AG09309 (cell line): ENCODE measurements at regions not wholly inside any gene's neighbourhood (a gene's known extent, or its start where the extent isn't known, plus 50 kb on each side); places are given as distances from the start of the nearest gene placed in this dataset.

Source experiments
- DNase-seq: peaks from one replicate; pipeline ENCODE4 v3.0.0-alpha.2; 2010; ENCODE audit warnings: low read depth
- H3K4me3 ChIP-seq: 2 replicates; pipeline ENCODE4 v1.5.1; 2011; ENCODE audit warnings: mild to moderate bottlenecking, low read depth, low read length, moderate library complexity; ENCODE audit not compliant: control insufficient read depth
- TF ChIP-seq, protein P1 (sequence below): IDR thresholded peaks from 2 replicates; pipeline ENCODE4 v1.5.1; 2011; ENCODE audit warnings: mild to moderate bottlenecking, low read depth, low read length, inconsistent platforms; ENCODE audit not compliant: insufficient read depth, control insufficient read depth; ENCODE audit errors: missing control alignments

DNA sequence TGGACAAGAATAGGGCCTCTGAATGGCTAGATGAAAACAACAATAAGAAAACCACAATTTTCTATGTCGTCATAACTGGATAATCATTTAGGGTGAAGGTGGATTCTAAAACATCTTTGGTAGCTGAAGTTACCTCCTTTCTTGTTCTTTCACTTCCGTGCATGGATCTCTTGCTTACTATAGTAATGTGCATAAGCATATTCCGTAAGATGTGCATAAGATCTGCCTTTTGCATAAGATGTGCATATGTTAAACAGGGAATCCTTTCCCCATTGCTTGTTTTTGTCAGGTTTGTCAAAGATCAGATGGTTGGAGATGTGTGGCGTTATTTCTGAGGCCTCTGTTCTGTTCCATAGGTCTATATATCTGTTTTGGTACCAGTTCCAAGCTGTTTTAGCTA lies 353.6 kb downstream of the MTX2 start:
- TF ChIP-seq, protein P1, sequence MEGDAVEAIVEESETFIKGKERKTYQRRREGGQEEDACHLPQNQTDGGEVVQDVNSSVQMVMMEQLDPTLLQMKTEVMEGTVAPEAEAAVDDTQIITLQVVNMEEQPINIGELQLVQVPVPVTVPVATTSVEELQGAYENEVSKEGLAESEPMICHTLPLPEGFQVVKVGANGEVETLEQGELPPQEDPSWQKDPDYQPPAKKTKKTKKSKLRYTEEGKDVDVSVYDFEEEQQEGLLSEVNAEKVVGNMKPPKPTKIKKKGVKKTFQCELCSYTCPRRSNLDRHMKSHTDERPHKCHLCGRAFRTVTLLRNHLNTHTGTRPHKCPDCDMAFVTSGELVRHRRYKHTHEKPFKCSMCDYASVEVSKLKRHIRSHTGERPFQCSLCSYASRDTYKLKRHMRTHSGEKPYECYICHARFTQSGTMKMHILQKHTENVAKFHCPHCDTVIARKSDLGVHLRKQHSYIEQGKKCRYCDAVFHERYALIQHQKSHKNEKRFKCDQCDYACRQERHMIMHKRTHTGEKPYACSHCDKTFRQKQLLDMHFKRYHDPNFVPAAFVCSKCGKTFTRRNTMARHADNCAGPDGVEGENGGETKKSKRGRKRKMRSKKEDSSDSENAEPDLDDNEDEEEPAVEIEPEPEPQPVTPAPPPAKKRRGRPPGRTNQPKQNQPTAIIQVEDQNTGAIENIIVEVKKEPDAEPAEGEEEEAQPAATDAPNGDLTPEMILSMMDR: no peak
- no peak for DNase-seq
- H3K4me3 ChIP-seq: no peak overlapping the region

DNA sequence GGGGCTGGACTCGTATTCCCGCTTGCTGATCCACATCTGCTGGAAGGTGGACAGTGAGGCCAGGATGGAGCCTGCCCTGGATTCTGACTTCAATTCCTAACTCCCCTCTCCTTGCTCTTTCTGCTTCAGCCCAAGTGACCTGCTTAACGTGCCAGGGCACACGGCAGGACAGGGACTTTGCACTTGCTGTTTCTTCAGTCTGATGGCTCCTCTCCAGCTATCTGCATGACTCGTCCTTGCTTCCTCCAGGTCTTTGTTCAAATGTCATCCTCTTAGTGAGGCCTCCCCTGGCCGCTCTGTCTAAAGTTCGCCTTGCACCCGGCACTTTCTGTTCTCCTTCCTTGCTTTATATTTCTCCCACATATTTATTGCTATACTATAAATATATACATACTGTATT lies 357.6 kb downstream of the MTX2 start:
- TF ChIP-seq, protein P1: no peak
- no peak for DNase-seq
- H3K4me3 ChIP-seq: no peak overlapping the region

DNA sequence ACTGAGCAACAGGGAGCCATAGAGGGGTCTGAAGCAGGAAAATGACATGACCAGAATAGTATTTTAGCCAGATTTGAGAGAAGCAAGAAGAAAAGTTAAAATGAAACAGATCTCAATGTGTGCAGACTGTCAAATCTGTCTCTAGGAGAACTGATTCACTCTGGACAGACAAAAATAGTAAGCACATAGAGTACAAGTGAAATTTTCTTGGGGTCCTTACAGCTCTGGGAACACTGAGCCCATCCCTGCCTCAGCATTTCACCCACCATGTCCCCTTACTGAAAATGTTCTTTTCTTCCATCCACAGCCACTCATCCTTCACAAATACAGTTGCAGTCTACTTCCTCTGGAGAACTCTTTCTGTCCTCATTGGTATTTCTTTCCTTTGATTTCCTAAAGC lies 359.2 kb downstream of the MTX2 start:
- TF ChIP-seq, protein P1: no peak
- H3K4me3 ChIP-seq: no peak overlapping the region
- no peak for DNase-seq

DNA sequence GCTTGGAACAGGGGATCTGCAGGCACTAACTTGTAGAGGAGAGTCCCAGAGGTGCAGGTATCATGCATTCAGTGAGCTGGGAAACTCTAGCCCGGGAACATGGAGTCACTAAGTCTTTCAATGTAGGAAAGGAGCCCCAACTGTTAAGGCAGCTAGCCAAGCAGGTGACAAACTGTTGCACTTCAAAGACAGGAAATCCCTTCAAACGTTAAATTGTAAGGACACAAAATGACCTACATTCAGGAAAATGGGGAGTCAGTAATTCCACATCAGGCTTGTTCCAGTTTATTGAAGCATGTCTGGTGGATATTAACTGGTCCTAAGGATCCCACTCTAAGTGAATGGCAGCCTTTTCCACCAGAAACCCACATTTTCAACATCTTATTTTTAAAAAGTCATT lies 364.5 kb downstream of the MTX2 start:
- H3K4me3 ChIP-seq: no peak overlapping the region
- no peak for DNase-seq
- TF ChIP-seq, protein P1: no peak

DNA sequence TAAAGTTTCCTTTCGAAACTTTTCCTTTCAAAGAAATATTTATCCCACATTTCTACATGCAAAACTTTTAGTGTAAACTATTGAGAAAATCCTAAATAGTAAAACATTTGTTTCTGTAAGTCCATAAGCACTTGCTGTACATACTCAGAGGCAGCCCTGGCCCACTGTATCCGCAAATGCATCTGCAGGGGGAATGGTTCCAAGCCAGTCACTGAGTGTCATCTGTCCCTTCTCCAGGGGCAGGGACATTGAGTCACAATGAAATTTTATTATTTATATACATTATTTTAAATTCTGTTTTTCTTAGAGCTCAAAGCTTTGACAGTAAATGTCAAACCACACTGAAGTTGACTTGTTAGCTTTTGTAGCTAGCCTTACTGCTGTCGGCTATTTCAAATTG lies 367.2 kb downstream of the MTX2 start:
- no peak overlapping the region for H3K4me3 ChIP-seq
- TF ChIP-seq, protein P1: no peak
- no peak for DNase-seq

DNA sequence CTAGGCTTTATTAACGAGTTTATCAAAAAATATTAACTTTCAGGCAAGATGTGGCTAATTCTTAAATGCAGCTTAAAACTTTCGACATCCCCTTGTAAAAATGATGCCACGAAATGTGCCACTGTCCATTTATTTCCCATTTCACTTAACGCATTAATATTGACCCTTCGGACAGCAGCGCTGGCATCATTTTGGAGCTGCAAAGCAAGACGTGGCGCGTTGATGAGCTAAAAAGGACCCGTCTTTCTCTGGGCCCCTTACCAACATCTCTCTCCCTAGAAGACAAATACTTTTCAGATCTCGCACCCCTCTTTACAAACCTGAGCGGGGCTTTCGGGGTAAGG lies 367.9 kb downstream of the MTX2 start:
- TF ChIP-seq, protein P1: no peak
- DNase-seq: no peak
- peak overlapping the region; percentile 68 for H3K4me3 ChIP-seq

DNA sequence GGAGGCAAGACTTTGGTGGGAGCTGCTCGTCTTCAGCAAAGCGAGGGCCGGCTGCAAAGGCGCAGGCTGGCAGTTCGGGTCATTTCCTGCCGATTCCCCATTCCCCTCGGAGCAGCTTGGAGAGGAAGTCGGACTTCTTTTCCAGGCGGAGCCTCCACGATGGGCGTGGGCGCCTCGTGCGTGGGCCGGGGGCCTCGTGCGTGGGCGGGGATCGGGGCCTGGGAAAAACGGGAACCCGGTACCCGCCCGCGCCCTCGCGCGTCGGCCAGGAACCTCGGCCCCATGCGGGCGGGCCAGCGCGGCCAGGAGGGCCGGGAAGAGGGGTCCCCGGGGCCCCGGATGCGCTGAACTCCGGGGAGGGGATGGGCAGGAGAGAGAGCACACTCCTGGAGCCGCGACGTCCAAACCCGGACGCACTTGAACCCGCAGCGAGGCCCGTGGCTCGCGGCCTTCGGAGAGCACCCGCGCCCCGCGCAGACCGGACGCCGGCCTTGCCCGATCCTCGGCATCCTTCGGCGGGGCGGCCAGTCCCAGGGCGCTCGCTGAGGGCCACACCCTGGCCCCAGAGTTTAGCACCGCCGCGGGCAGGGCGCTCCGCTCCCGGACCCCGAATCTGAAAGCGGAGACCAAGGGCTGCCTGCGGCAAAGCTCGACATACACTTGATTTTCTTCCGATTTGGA lies 368.4 kb downstream of the MTX2 start:
- TF ChIP-seq, protein P1: no peak
- DNase-seq: no peak
- H3K4me3 ChIP-seq: peak overlapping the region; percentile 68
